ENCODE measurements at regions not wholly inside any gene's neighbourhood (a gene's known extent, or its start where the extent isn't known, plus 50 kb on each side); places are given as distances from the start of the nearest gene placed in this dataset.
"Not testable (repeated sequence)": the region's sequence is repeated elsewhere in the genome, so short reads cannot be mapped to it uniquely, and the experiment has no call there.

GRCh38 chr10:46645110-46645509 is 66.2 kb downstream of the SYT15 start:
- H3K4me2 ChIP-seq (ENCODE audit: low read length); H3K27ac ChIP-seq; H3K36me3 ChIP-seq (ENCODE audit: control insufficient read depth, insufficient read depth, low read length); H3K79me2 ChIP-seq; H3K4me3 ChIP-seq (ENCODE audit: low read depth, low read length); H3K4me1 ChIP-seq; H3K27me3 ChIP-seq (ENCODE audit: control insufficient read depth, insufficient read depth, low read length); H3K9ac ChIP-seq; H3K9me3 ChIP-seq (ENCODE audit: control insufficient read depth, low read length); H2AFZ ChIP-seq: not testable (repeated sequence)

- not testable (repeated sequence) for H3K36me3 ChIP-seq (ENCODE audit: control insufficient read depth, insufficient read depth, low read length); H3K27me3 ChIP-seq (ENCODE audit: control insufficient read depth, insufficient read depth, low read length)
Measured at GRCh38 chr10:46646132-46646531, 67.2 kb downstream of the SYT15 start.

GRCh38 chr10:46650967-46651366 is 72.0 kb downstream of the SYT15 start:
- not testable (repeated sequence) for H3K36me3 ChIP-seq (ENCODE audit: control insufficient read depth, insufficient read depth, low read length); H3K4me1 ChIP-seq; H3K4me3 ChIP-seq (ENCODE audit: low read depth, low read length); H3K4me2 ChIP-seq (ENCODE audit: low read length); H3K9ac ChIP-seq; H2AFZ ChIP-seq; H3K27ac ChIP-seq; H3K27me3 ChIP-seq (ENCODE audit: control insufficient read depth, insufficient read depth, low read length); H3K9me3 ChIP-seq (ENCODE audit: control insufficient read depth, low read length); H3K79me2 ChIP-seq

More at GRCh38 chr10:46646132-46646531, 67.2 kb downstream of the SYT15 start:
- not testable (repeated sequence) for H3K9ac ChIP-seq; H3K27ac ChIP-seq; H3K79me2 ChIP-seq; H2AFZ ChIP-seq; H3K9me3 ChIP-seq (ENCODE audit: control insufficient read depth, low read length); H3K4me3 ChIP-seq (ENCODE audit: low read depth, low read length); H3K4me1 ChIP-seq; H3K4me2 ChIP-seq (ENCODE audit: low read length)

GRCh38 chr10:46657437-46657836 is 78.5 kb downstream of the SYT15 start:
- not testable (repeated sequence) for H3K4me3 ChIP-seq (ENCODE audit: low read depth, low read length); H3K4me2 ChIP-seq (ENCODE audit: low read length); H3K9me3 ChIP-seq (ENCODE audit: control insufficient read depth, low read length); H2AFZ ChIP-seq; H3K27ac ChIP-seq; H3K27me3 ChIP-seq (ENCODE audit: control insufficient read depth, insufficient read depth, low read length); H3K36me3 ChIP-seq (ENCODE audit: control insufficient read depth, insufficient read depth, low read length); H3K9ac ChIP-seq; H3K4me1 ChIP-seq; H3K79me2 ChIP-seq

GRCh38 chr10:46660027-46660834 is 81.3 kb downstream of the SYT15 start:
- H3K27me3 ChIP-seq (ENCODE audit: control insufficient read depth, insufficient read depth, low read length); H3K4me2 ChIP-seq (ENCODE audit: low read length); H3K4me3 ChIP-seq (ENCODE audit: low read depth, low read length); H3K4me1 ChIP-seq; H3K9me3 ChIP-seq (ENCODE audit: control insufficient read depth, low read length); H2AFZ ChIP-seq; H3K9ac ChIP-seq; H3K36me3 ChIP-seq (ENCODE audit: control insufficient read depth, insufficient read depth, low read length); H3K27ac ChIP-seq; H3K79me2 ChIP-seq: not testable (repeated sequence)

- H3K36me3 ChIP-seq (ENCODE audit: control insufficient read depth, insufficient read depth, low read length); H3K4me3 ChIP-seq (ENCODE audit: low read depth, low read length); H3K27me3 ChIP-seq (ENCODE audit: control insufficient read depth, insufficient read depth, low read length); H2AFZ ChIP-seq; H3K4me1 ChIP-seq; H3K79me2 ChIP-seq; H3K4me2 ChIP-seq (ENCODE audit: low read length); H3K27ac ChIP-seq; H3K9me3 ChIP-seq (ENCODE audit: control insufficient read depth, low read length); H3K9ac ChIP-seq: not testable (repeated sequence)
Measured at GRCh38 chr10:46660835-46661164, 81.9 kb downstream of the SYT15 start.

- not testable (repeated sequence) for H3K79me2 ChIP-seq; H3K36me3 ChIP-seq (ENCODE audit: control insufficient read depth, insufficient read depth, low read length); H3K4me2 ChIP-seq (ENCODE audit: low read length); H3K4me3 ChIP-seq (ENCODE audit: low read depth, low read length); H3K9ac ChIP-seq; H3K27me3 ChIP-seq (ENCODE audit: control insufficient read depth, insufficient read depth, low read length); H3K4me1 ChIP-seq; H3K9me3 ChIP-seq (ENCODE audit: control insufficient read depth, low read length); H3K27ac ChIP-seq; H2AFZ ChIP-seq
Measured at GRCh38 chr10:46665536-46665935, 86.6 kb downstream of the SYT15 start.

GRCh38 chr10:46668357-46668997 is 89.5 kb downstream of the SYT15 start:
- H3K4me3 ChIP-seq (ENCODE audit: low read depth, low read length); H3K9me3 ChIP-seq (ENCODE audit: control insufficient read depth, low read length); H3K4me2 ChIP-seq (ENCODE audit: low read length); H3K4me1 ChIP-seq; H3K36me3 ChIP-seq (ENCODE audit: control insufficient read depth, insufficient read depth, low read length); H3K27me3 ChIP-seq (ENCODE audit: control insufficient read depth, insufficient read depth, low read length); H2AFZ ChIP-seq; H3K79me2 ChIP-seq; H3K9ac ChIP-seq; H3K27ac ChIP-seq: not testable (repeated sequence)

- not testable (repeated sequence) for H3K27ac ChIP-seq; H3K4me1 ChIP-seq; H3K4me3 ChIP-seq (ENCODE audit: low read depth, low read length); H3K4me2 ChIP-seq (ENCODE audit: low read length); H3K27me3 ChIP-seq (ENCODE audit: control insufficient read depth, insufficient read depth, low read length); H3K9me3 ChIP-seq (ENCODE audit: control insufficient read depth, low read length); H2AFZ ChIP-seq; H3K36me3 ChIP-seq (ENCODE audit: control insufficient read depth, insufficient read depth, low read length); H3K79me2 ChIP-seq; H3K9ac ChIP-seq
Measured at GRCh38 chr10:46677836-46678435, 99.0 kb downstream of the SYT15 start.

GRCh38 chr10:46691397-46691796 is 112.5 kb downstream of the SYT15 start:
- not testable (repeated sequence) for H2AFZ ChIP-seq; H3K4me3 ChIP-seq (ENCODE audit: low read depth, low read length); H3K27me3 ChIP-seq (ENCODE audit: control insufficient read depth, insufficient read depth, low read length); H3K4me1 ChIP-seq; H3K4me2 ChIP-seq (ENCODE audit: low read length); H3K79me2 ChIP-seq; H3K36me3 ChIP-seq (ENCODE audit: control insufficient read depth, insufficient read depth, low read length); H3K9me3 ChIP-seq (ENCODE audit: control insufficient read depth, low read length); H3K9ac ChIP-seq; H3K27ac ChIP-seq

- H3K27me3 ChIP-seq (ENCODE audit: control insufficient read depth, insufficient read depth, low read length); H3K79me2 ChIP-seq; H3K36me3 ChIP-seq (ENCODE audit: control insufficient read depth, insufficient read depth, low read length); H3K4me3 ChIP-seq (ENCODE audit: low read depth, low read length); H3K9ac ChIP-seq; H3K27ac ChIP-seq; H3K4me2 ChIP-seq (ENCODE audit: low read length); H3K4me1 ChIP-seq; H2AFZ ChIP-seq; H3K9me3 ChIP-seq (ENCODE audit: control insufficient read depth, low read length): not testable (repeated sequence)
Measured at GRCh38 chr10:46693218-46693617, 114.3 kb downstream of the SYT15 start.
